Transverse colon (tissue), 4 donors: ENCODE measurements at regions not wholly inside any gene's neighbourhood (a gene's known extent, or its start where the extent isn't known, plus 50 kb on each side); places are given as distances from the start of the nearest gene placed in this dataset.

Source experiments
- CTCF ChIP-seq, 5 experiments: fragments of 200-600 bp in 3 of 5; fragments of 450-650 bp in 2 of 5; sonication (generic) in 3 of 5; IDR thresholded peaks; 1 replicate in 2 of 5; 2 replicates in 3 of 5; pipeline ENCODE4 v1.5.1; 2016 to 2017; ENCODE audit warnings: antibody characterized with exemption in 5 of 5, inconsistent platforms in 3 of 5, mild to moderate bottlenecking in 2 of 5, moderate library complexity in 1 of 5
- EP300 ChIP-seq: sonication (generic); formaldehyde crosslinking; IDR thresholded peaks from one replicate; pipeline ENCODE4 v1.6.1; 2017; ENCODE audit warnings: antibody characterized with exemption, low read depth
- POLR2A ChIP-seq: fragments of 450-650 bp; IDR thresholded peaks from one replicate; pipeline ENCODE4 v1.6.1; 2016; ENCODE audit warnings: antibody characterized with exemption, mild to moderate bottlenecking, moderate library complexity
- POLR2AphosphoS5 ChIP-seq, 3 donors: sonication (generic); formaldehyde crosslinking; IDR thresholded peaks; one replicate each; pipeline ENCODE4 v1.6.1; 2016; ENCODE audit warnings: antibody characterized with exemption in 3 of 3

GRCh38 chr22:49413551-49413950, 414.1 kb downstream of the BRD1 start:
- TF ChIP-seq POLR2A (no peak), EP300 (no peak), CTCF (IDR thresholded peaks at IDR 0.05) (no peak), POLR2AphosphoS5 (IDR thresholded peaks at IDR 0.05) (no peak)
